A549 (cell line): ENCODE measurements at regions not wholly inside any gene's neighbourhood (a gene's known extent, or its start where the extent isn't known, plus 50 kb on each side); places are given as distances from the start of the nearest gene placed in this dataset.

Experiments used
- BHLHE40 ChIP-seq: IDR thresholded peaks from 2 replicates; pipeline ENCODE4 v1.6.1; 2012; ENCODE audit warnings: low read depth, low read length, inconsistent platforms
- CEBPB ChIP-seq, 2 experiments: fragments of >200 bp in 1 of 2; sonication (Bioruptor Twin) in 1 of 2; formaldehyde crosslinking in 1 of 2; IDR thresholded peaks; 2 replicates each; pipeline ENCODE4 v1.6.1; 2012 to 2016
- EP300 ChIP-seq, 2 experiments: fragments of >200 bp; sonication (Bioruptor Twin); formaldehyde crosslinking; IDR thresholded peaks; 2 replicates in 1 of 2; 3 replicates in 1 of 2; pipeline ENCODE4 v1.6.1; 2016 to 2017
- KDM5A ChIP-seq: fragments of 200-600 bp; sonication (generic); IDR thresholded peaks from 2 replicates; pipeline ENCODE4 v1.6.1; 2016; ENCODE audit warnings: antibody characterized with exemption, mild to moderate bottlenecking
- PHF8 ChIP-seq: fragments of 200-600 bp; sonication (generic); IDR thresholded peaks from 2 replicates; pipeline ENCODE4 v1.6.1; 2016; ENCODE audit warnings: low read depth, mild to moderate bottlenecking, antibody characterized with exemption, moderate library complexity, borderline replicate concordance
- POLR2A ChIP-seq: IDR thresholded peaks from 2 replicates; pipeline ENCODE4 v1.6.1; 2012; ENCODE audit warnings: mild to moderate bottlenecking, low read length
- RCOR1 ChIP-seq: fragments of 150-350 bp; IDR thresholded peaks from 2 replicates; pipeline ENCODE4 v1.6.1; 2014; ENCODE audit warnings: antibody characterized with exemption, low read length, low read depth
- RFX5 ChIP-seq: fragments of 450-650 bp; IDR thresholded peaks from 2 replicates; pipeline ENCODE4 v1.7.1; 2014; ENCODE audit warnings: antibody characterized with exemption, mild to moderate bottlenecking, moderate library complexity
- ZFP36 ChIP-seq: fragments of 450-650 bp; IDR thresholded peaks from 2 replicates; pipeline ENCODE4 v1.6.1; 2014; ENCODE audit warnings: borderline replicate concordance; ENCODE audit not compliant: partially characterized antibody
- ZNF302 ChIP-seq: fragments of 250-450 bp; sonication (Bioruptor Pico); IDR thresholded peaks from 2 replicates; pipeline ENCODE4 v1.9.0; 2021; ENCODE audit warnings: inconsistent platforms, mild to moderate bottlenecking, moderate library complexity
- TF ChIP-seq, protein P1 (sequence below): fragments of >200 bp; sonication (Bioruptor Twin); formaldehyde crosslinking; IDR thresholded peaks from 3 replicates; pipeline ENCODE4 v1.5.1; 2016
- TF ChIP-seq, protein P2 (sequence below): IDR thresholded peaks from 2 replicates; pipeline ENCODE4 v1.6.1; 2012

DNA sequence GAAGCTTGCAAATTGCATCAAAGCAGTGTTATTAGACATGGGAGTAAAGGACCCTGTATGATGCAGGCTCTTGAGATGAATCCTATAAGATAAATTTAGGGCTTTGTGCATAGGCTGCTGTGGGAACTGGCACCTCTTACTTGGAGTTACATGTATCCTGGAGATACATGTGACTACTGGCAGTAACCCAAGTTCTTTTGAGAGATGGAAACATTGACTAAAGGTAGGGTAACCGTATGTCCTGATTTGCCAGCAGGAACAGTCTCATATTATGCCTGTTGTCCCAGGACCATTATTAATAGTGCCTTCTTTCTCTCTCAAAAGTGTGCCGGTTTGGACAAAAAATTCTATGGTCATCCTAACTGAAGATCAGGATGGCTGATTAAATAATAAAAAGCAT lies 195.4 kb downstream of the LACC1 start:
- TF ChIP-seq POLR2A (no peak), PHF8 (no peak), RFX5 (no peak), ZNF302 (CRISPR knock-in tag) (no peak), CEBPB (IDR thresholded peaks at IDR 0.05) (no peak), EP300 (IDR thresholded peaks at IDR 0.05) (no peak), ZFP36 (no peak), KDM5A (no peak), RCOR1 (no peak), BHLHE40 (no peak)
- TF ChIP-seq, protein P1, sequence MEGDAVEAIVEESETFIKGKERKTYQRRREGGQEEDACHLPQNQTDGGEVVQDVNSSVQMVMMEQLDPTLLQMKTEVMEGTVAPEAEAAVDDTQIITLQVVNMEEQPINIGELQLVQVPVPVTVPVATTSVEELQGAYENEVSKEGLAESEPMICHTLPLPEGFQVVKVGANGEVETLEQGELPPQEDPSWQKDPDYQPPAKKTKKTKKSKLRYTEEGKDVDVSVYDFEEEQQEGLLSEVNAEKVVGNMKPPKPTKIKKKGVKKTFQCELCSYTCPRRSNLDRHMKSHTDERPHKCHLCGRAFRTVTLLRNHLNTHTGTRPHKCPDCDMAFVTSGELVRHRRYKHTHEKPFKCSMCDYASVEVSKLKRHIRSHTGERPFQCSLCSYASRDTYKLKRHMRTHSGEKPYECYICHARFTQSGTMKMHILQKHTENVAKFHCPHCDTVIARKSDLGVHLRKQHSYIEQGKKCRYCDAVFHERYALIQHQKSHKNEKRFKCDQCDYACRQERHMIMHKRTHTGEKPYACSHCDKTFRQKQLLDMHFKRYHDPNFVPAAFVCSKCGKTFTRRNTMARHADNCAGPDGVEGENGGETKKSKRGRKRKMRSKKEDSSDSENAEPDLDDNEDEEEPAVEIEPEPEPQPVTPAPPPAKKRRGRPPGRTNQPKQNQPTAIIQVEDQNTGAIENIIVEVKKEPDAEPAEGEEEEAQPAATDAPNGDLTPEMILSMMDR, result no peak
- TF ChIP-seq, protein P2, sequence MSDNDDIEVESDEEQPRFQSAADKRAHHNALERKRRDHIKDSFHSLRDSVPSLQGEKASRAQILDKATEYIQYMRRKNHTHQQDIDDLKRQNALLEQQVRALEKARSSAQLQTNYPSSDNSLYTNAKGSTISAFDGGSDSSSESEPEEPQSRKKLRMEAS, result no peak
